Coronary artery (tissue), 2 donors: ENCODE measurements at regions not wholly inside any gene's neighbourhood (a gene's known extent, or its start where the extent isn't known, plus 50 kb on each side); places are given as distances from the start of the nearest gene placed in this dataset.

ENCODE experiments used
- DNase-seq: peaks from one replicate; pipeline ENCODE4 v3.0.0-alpha.2; 2017; ENCODE audit warnings: low spot score
- H3K27ac ChIP-seq, 2 donors: fragments of 200-600 bp; sonication (generic); one replicate each; pipeline ENCODE4 v1.5.1; 2016 to 2019
- H3K4me3 ChIP-seq: fragments of 200-600 bp; sonication (generic); 2 replicates; pipeline ENCODE4 v1.5.1; 2016; ENCODE audit warnings: mild to moderate bottlenecking, moderate library complexity
- CTCF ChIP-seq: fragments of 200-600 bp; sonication (generic); IDR thresholded peaks from one replicate; pipeline ENCODE4 v1.5.1; 2019; ENCODE audit warnings: antibody characterized with exemption

GRCh38 chr3:154071146-154071545 is 50.0 kb upstream of the ARHGEF26 start:
- no peak overlapping the region for H3K4me3 ChIP-seq
- no peak overlapping the region for H3K27ac ChIP-seq
- TF ChIP-seq CTCF, result no peak
- DNase-seq, result no peak
